A673 (cell line): ENCODE measurements at regions not wholly inside any gene's neighbourhood (a gene's known extent, or its start where the extent isn't known, plus 50 kb on each side); places are given as distances from the start of the nearest gene placed in this dataset.

ENCODE experiments used
- BruUV-seq: library from RNA; stranded (reverse); fragments of 400-500 nt; replicated peaks from 2 replicates; lab custom pipeline; 2021; lab: Mats Ljungman, UMichigan
- CTCF ChIA-PET: fragments of 300-600 bp; sonication (Branson Sonifier 250); formaldehyde crosslinking; loops from one replicate; lab custom pipeline; 2022; ENCODE audit warnings: antibody characterized with exemption; lab: Charles Lee
- POLR2A ChIA-PET: fragments of 300-600 bp; sonication (Branson Sonifier 250); formaldehyde crosslinking; loops from one replicate; lab custom pipeline; 2022; ENCODE audit warnings: antibody characterized with exemption; ENCODE audit not compliant: low non-redundant PET; lab: Charles Lee
- DNase-seq: peaks from one replicate; pipeline ENCODE4 v3.0.0-alpha.2; 2015; ENCODE audit warnings: low spot score
- H3K27ac ChIP-seq: fragments of 200-600 bp; sonication (generic); 2 replicates; pipeline ENCODE4 v1.5.1; 2016; ENCODE audit warnings: mixed run types, low read depth, mild to moderate bottlenecking, mixed read lengths, antibody characterized with exemption, low read length; ENCODE audit not compliant: poor library complexity, severe bottlenecking
- H3K27me3 ChIP-seq: fragments of 200-600 bp; sonication (generic); replicated peaks from 2 replicates; pipeline ENCODE4 v1.6.1; 2017; ENCODE audit warnings: mixed run types, low read depth, mild to moderate bottlenecking, mixed read lengths, antibody characterized with exemption, low read length; ENCODE audit not compliant: insufficient read depth, poor library complexity
- H3K36me3 ChIP-seq: fragments of 200-600 bp; sonication (generic); 2 replicates; pipeline ENCODE4 v1.6.1; 2016; ENCODE audit warnings: mixed run types, mild to moderate bottlenecking, mixed read lengths, antibody characterized with exemption, low read length; ENCODE audit not compliant: insufficient read depth, poor library complexity, severe bottlenecking
- H3K4me1 ChIP-seq: fragments of 200-600 bp; sonication (generic); 2 replicates; pipeline ENCODE4 v1.6.1; 2017; ENCODE audit warnings: mixed run types, mild to moderate bottlenecking, mixed read lengths, antibody characterized with exemption, low read length; ENCODE audit not compliant: insufficient read depth, poor library complexity, severe bottlenecking
- H3K4me3 ChIP-seq: fragments of 200-600 bp; sonication (generic); 2 replicates; pipeline ENCODE4 v1.5.1; 2016; ENCODE audit warnings: low read depth, mixed run types, mild to moderate bottlenecking, mixed read lengths, low read length; ENCODE audit not compliant: poor library complexity, severe bottlenecking
- H3K9me3 ChIP-seq: fragments of 200-600 bp; sonication (generic); 2 replicates; pipeline ENCODE4 v1.6.1; 2016; ENCODE audit warnings: mixed run types, low read depth, mild to moderate bottlenecking, mixed read lengths, antibody characterized with exemption, low read length; ENCODE audit not compliant: poor library complexity, severe bottlenecking
- CTCF ChIP-seq: fragments of 300-800, 200-600 bp; sonication (generic); conservative IDR thresholded peaks from 2 replicates; pipeline ENCODE4 v1.5.1; 2017; ENCODE audit warnings: low read depth, mild to moderate bottlenecking, antibody characterized with exemption, low read length, moderate library complexity, mixed read lengths
- EZH2 ChIP-seq: fragments of 200-600 bp; sonication (generic); IDR thresholded peaks from 2 replicates; pipeline ENCODE4 v1.6.1; 2017; ENCODE audit warnings: borderline replicate concordance, low read depth, mild to moderate bottlenecking, mixed read lengths, antibody characterized with exemption, low read length; ENCODE audit not compliant: poor library complexity, severe bottlenecking
- intact Hi-C: fragments of 100-400 bp; cut with micrococcal nuclease; formaldehyde crosslinking; loops from one replicate; pipeline ENCODE4 v1.10.0; 2022; ENCODE audit not compliant: unreplicated experiment

GRCh38 chr7:145681159-145681558 lies 435.4 kb upstream of the CNTNAP2 start:
- Histone ChIP-seq H3K4me1 (no peaks in the 10 kb centered on the region), H3K36me3 (no peaks in the 10 kb centered on the region), H3K4me3 (no peak overlapping the region), H3K27me3 (no peaks in the 10 kb centered on the region), H3K9me3 (peaks cover 11% of the 10 kb centered on the region), H3K27ac (no peak overlapping the region)
- TF ChIP-seq EZH2 (no peak), CTCF (no peak)
- DNase-seq: no peak
- intact Hi-C loops: no loop called here
- ChIA-PET POLR2A (no interaction called here), CTCF (no interaction called here)
- BruUV-seq: no TSS peak

- H3K4me1 ChIP-seq: no peaks in the 10 kb centered on the region
- no peaks in the 10 kb centered on the region for H3K36me3 ChIP-seq
- intact Hi-C loops: no loop called here
- TF ChIP-seq CTCF (no peak), EZH2 (no peak)
- H3K4me3 ChIP-seq: no peak overlapping the region
- no peaks in the 10 kb centered on the region for H3K27me3 ChIP-seq
- H3K27ac ChIP-seq: no peak overlapping the region
- DNase-seq: no peak
- POLR2A ChIA-PET: no interaction called here
- no TSS peak for BruUV-seq
- CTCF ChIA-PET: no interaction called here
- peaks cover 10% of the 10 kb centered on the region for H3K9me3 ChIP-seq
Measured at GRCh38 chr7:145665499-145666258, 450.9 kb upstream of the CNTNAP2 start.

GRCh38 chr7:145655666-145656065 lies 460.9 kb upstream of the CNTNAP2 start:
- Histone ChIP-seq H3K36me3 (no peaks in the 10 kb centered on the region), H3K4me1 (no peaks in the 10 kb centered on the region), H3K27ac (no peak overlapping the region), H3K4me3 (no peak overlapping the region), H3K9me3 (no peaks in the 10 kb centered on the region), H3K27me3 (no peaks in the 10 kb centered on the region)
- TF ChIP-seq EZH2: no peak
- BruUV-seq: no TSS peak
- intact Hi-C loops: no loop called here
- DNase-seq: no peak
- ChIA-PET CTCF (no interaction called here), POLR2A (no interaction called here)

GRCh38 chr7:145645135-145645515 lies 471.5 kb upstream of the CNTNAP2 start:
- ChIA-PET POLR2A (no interaction called here), CTCF (no interaction called here)
- H3K27ac ChIP-seq: no peak overlapping the region
- no peak for TF ChIP-seq EZH2
- TF ChIP-seq CTCF: no peak
- peaks cover 12% of the 10 kb centered on the region for H3K9me3 ChIP-seq
- DNase-seq: no peak
- no peaks in the 10 kb centered on the region for H3K4me1 ChIP-seq
- intact Hi-C loops: no loop called here
- H3K27me3 ChIP-seq: no peaks in the 10 kb centered on the region
- no peak overlapping the region for H3K4me3 ChIP-seq
- H3K36me3 ChIP-seq: no peaks in the 10 kb centered on the region
- BruUV-seq: no TSS peak
